Left hindlimb (tissue), 1 donor: ENCODE measurements at regions not wholly inside any gene's neighbourhood (a gene's known extent, or its start where the extent isn't known, plus 50 kb on each side); places are given as distances from the start of the nearest gene placed in this dataset.
A peak's percentile ranks its signal among the peaks of the same experiment; 100 is the strongest.

Experiments used
- DNase-seq: peaks from one replicate; pipeline ENCODE4 v3.0.0-alpha.2; 2018

DNA sequence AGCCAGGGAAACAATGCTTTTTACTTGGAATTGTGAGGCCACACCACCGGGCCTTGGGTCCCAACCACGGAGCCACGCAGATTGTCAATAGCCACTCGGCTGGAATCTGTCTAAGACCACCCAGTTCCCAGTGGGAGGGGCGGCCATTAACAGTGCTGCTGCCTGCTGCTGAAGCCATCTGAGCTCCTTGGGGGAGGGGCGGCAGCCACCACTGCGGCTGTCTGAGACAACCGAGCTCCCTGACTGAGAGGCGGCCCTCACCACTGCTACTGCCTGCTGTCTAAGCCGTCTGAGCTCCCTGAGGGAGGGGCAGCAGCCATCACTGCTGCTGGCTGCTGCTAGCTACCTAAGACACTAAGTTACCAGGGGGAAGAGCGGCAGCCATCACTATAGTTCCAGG, 64.3 kb downstream of the DMRTA2 start:
- DNase-seq: no peak

DNA sequence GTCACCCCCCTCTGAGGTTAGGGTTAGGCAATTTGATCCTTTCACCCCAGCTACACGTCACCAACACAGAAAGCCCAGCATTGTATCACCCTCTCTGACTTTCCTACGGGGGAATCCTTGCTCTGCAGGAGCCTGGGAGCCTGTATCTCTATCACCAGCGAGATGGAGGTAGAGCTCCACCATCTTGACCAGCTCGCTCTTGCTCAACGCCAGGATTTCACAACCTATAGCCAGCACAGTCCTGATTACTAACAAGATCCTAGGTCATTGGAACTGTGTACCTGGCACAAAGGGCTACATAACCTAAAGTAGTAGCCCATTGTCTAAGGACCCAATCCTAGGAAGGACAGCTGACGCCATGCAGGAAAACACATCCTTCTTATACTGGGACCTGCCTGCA, 66.1 kb downstream of the DMRTA2 start:
- DNase-seq: no peak

DNA sequence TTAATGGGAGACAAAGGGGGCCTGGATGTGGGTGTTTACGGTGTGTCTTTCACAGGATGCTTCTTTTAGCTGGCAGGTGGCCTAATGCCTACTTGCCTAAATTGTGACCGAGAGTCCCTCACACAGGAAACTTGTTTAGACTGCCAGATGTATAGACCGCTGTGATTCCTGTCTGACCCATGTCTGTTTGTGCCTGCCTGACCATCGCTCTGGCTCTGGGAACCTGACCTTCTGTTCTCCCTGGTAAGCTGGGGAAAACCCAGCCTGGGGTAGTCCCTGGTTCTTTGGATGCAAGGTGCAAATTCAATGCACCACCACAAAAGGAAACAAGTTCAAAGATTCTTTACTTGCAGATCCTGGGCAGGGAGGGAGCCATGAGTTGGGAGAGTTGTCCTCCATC, 68.4 kb downstream of the DMRTA2 start:
- no peak for DNase-seq

GRCh38 chr1:50352428-50352827, 70.8 kb downstream of the DMRTA2 start:
- DNase-seq: no peak

- DNase-seq: no peak
Observed at GRCh38 chr1:50350868-50351267, 72.4 kb downstream of the DMRTA2 start.

GRCh38 chr1:50350421-50350820, 72.8 kb downstream of the DMRTA2 start:
- no peak for DNase-seq

- no peak for DNase-seq
Observed at GRCh38 chr1:50349242-50349565, 74.0 kb downstream of the DMRTA2 start.

- DNase-seq: no peak
Observed at GRCh38 chr1:50348449-50349241, 74.6 kb downstream of the DMRTA2 start.

GRCh38 chr1:50347933-50348332, 75.3 kb downstream of the DMRTA2 start:
- no peak for DNase-seq

GRCh38 chr1:50346621-50347020, 76.6 kb downstream of the DMRTA2 start:
- DNase-seq: no peak

- DNase-seq: no peak
Observed at GRCh38 chr1:50343323-50343722, 79.9 kb downstream of the DMRTA2 start.

- DNase-seq: no peak
Observed at GRCh38 chr1:50342525-50342924, 80.7 kb downstream of the DMRTA2 start.

DNA sequence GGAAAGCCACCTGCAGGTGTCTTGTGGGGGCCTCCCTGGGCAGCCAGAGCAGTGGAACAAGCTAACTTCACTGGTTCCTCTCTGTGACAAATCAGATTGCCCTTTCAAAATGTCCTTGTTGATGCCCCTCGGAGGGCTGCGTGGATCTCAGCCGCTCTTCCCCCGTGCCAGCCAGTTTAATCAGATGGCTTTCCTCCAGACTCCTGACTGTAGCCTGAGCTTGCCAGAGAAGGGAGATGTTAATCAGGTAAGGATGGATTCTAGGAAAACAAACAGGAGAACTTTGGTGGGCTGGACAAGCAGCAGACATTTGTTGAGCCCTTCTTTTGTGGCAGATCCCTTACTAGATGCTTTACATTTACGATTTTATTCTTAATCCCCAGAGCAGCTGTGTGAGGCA, 88.2 kb downstream of the DMRTA2 start:
- DNase-seq: no peak

DNA sequence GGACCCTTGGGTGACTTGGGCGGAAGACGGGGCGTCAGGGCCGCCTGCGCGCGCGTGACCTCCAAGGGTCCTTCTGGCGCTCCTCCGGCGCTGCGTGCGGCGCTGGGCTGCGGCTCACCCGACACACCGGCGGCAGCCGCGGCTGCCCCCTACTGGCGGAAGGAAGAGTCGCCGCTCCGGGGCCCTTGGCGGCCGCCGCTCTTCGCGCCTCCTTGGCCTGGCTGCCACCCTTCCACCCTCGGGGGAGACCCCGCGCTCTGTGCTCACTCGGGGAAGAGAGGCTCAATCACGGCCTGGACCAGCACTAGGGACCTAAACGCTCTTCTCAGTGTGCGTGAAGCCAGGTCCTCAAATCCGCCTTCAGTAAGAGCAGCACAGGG, 89.7 kb downstream of the DMRTA2 start:
- peak; percentile 43 for DNase-seq

GRCh38 chr1:50332941-50333594, 90.2 kb downstream of the DMRTA2 start:
- DNase-seq: peak; percentile 64

DNA sequence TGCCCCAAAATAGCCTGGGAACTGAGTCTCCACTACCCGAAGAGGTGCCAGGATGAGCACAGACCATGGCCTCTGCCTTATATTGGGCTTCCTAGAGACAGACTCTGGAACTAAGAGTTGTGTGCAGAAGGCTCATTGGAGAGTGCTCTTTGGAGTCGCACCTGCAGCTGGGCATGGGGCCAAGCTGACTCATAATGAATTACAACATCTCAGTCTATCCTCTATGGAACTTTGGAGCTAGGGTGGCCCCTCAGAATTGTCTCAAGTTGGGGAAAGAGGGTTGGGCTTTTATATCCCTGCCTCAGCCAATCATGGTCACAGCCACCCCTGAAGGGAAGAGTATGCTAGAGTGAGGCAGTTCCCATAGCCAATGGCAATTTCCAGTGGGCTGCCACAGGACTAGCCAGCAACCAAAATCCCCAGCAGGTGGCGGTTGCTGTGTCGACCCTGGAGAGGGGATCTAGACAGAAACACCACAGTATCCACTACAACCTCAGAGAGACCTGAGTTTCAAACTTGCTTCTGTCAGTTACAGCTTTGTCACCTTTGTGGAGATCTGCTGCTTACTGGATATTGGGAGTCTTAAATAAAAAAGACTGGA, 93.8 kb downstream of the DMRTA2 start:
- DNase-seq: no peak

DNA sequence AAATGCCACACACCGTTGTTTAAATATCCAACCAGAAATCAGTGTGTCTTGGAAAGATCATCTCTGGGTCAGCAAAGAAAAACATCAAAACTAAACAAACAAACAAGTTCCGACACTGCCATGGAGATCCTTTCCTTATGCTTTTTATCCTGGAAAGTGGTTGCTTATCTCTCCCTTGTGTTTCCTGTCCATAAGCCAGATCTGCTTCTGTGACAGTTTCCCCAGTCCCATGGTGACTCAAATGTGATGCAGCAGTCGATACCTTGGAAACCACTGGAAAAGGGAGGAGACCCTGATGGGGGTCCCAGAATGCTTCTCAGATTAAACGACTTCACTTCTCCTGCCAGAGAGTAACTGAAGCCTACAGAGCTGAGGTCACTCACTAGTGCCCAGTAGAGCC, 94.7 kb downstream of the DMRTA2 start:
- no peak for DNase-seq

GRCh38 chr1:50326026-50326425, 97.2 kb downstream of the DMRTA2 start:
- DNase-seq: no peak

- no peak for DNase-seq
Observed at GRCh38 chr1:50322579-50322978, 100.7 kb downstream of the DMRTA2 start.

- DNase-seq: no peak
Observed at GRCh38 chr1:50318428-50318827, 104.8 kb downstream of the DMRTA2 start.

GRCh38 chr1:50308878-50309277, 114.4 kb downstream of the DMRTA2 start:
- peak; percentile 52 for DNase-seq

DNA sequence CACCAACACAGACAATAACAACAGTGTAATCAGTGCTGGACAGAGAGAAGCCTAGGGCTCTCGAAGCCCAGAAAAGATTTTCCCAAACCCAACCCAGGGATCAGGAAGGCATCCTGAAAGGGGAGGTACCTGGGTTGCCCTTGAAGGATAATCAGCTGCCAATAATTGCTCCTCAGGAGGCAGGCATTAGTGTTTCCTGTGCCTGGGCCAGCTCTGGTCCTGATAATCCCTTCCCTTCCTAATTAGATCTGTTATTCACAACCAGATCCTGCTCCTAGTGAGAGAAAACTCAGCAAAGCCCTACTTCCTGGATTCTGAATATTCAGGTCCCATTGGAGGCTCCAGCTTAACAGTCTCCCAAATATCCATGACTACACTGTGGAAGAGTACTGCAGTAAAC, 117.4 kb downstream of the DMRTA2 start:
- no peak for DNase-seq

- DNase-seq: no peak
Observed at GRCh38 chr1:50300297-50300696, 122.9 kb downstream of the DMRTA2 start.

- DNase-seq: no peak
Observed at GRCh38 chr1:50295566-50295965, 127.7 kb downstream of the DMRTA2 start.
